COLO668 (cell line): ENCODE measurements at regions not wholly inside any gene's neighbourhood (a gene's known extent, or its start where the extent isn't known, plus 50 kb on each side); places are given as distances from the start of the nearest gene placed in this dataset.
A peak's percentile ranks its signal among the peaks of the same experiment; 100 is the strongest.
"Not testable (repeated sequence)": the region's sequence is repeated elsewhere in the genome, so short reads cannot be mapped to it uniquely, and the experiment has no call there.

Experiments used
- DNase-seq: peaks from one replicate; lab custom pipeline; 2025; ENCODE audit not compliant: unreplicated experiment; lab: John Stamatoyannopoulos, UW

- DNase-seq, result not testable (repeated sequence)
Measured at GRCh38 chr22:22296047-22296446, 51.5 kb downstream of the VPREB1 start.

GRCh38 chr22:22297159-22297793 lies 52.7 kb downstream of the VPREB1 start:
- DNase-seq, result peak; percentile 31

GRCh38 chr22:22297794-22298653 lies 53.4 kb downstream of the VPREB1 start:
- peak; percentile 86 for DNase-seq

- DNase-seq, result not testable (repeated sequence)
Measured at GRCh38 chr22:22298654-22299009, 54.0 kb downstream of the VPREB1 start.

GRCh38 chr22:22300511-22300910 lies 55.9 kb downstream of the VPREB1 start:
- DNase-seq, result not testable (repeated sequence)

GRCh38 chr22:22300946-22301345 lies 56.4 kb downstream of the VPREB1 start:
- not testable (repeated sequence) for DNase-seq

GRCh38 chr22:22316589-22316988 lies 72.0 kb downstream of the VPREB1 start:
- DNase-seq, result no peak

GRCh38 chr22:22318723-22319465 lies 74.3 kb downstream of the VPREB1 start:
- DNase-seq, result no peak

GRCh38 chr22:22321743-22322611 lies 77.4 kb downstream of the VPREB1 start:
- peak; percentile 80 for DNase-seq

- DNase-seq, result no peak
Measured at GRCh38 chr22:22322792-22323191, 78.2 kb downstream of the VPREB1 start.

GRCh38 chr22:22327723-22328122 lies 83.1 kb downstream of the VPREB1 start:
- no peak for DNase-seq

- DNase-seq, result no peak
Measured at GRCh38 chr22:22329792-22330191, 85.2 kb downstream of the VPREB1 start.

- not testable (repeated sequence) for DNase-seq
Measured at GRCh38 chr22:22335640-22336039, 91.1 kb downstream of the VPREB1 start.

- DNase-seq, result not testable (repeated sequence)
Measured at GRCh38 chr22:22336333-22336732, 91.7 kb downstream of the VPREB1 start.

GRCh38 chr22:22338778-22339177 lies 94.2 kb downstream of the VPREB1 start:
- DNase-seq, result not testable (repeated sequence)

- no peak for DNase-seq
Measured at GRCh38 chr22:22341736-22342135, 97.2 kb downstream of the VPREB1 start.

- DNase-seq, result peak; percentile 89
Measured at GRCh38 chr22:22342697-22343580, 98.4 kb downstream of the VPREB1 start.

GRCh38 chr22:22343581-22344296 lies 99.2 kb downstream of the VPREB1 start:
- DNase-seq, result peak; percentile 6

- no peak for DNase-seq
Measured at GRCh38 chr22:22344430-22344829, 99.8 kb downstream of the VPREB1 start.
